HEK293T (cell line): ENCODE measurements at regions not wholly inside any gene's neighbourhood (a gene's known extent, or its start where the extent isn't known, plus 50 kb on each side); places are given as distances from the start of the nearest gene placed in this dataset.

Experiments
- BHLHE40 ChIP-seq: fragments of 450-650 bp; IDR thresholded peaks from 2 replicates; pipeline ENCODE4 v1.6.1; 2016; ENCODE audit warnings: mild to moderate bottlenecking, moderate library complexity, borderline replicate concordance
- CTBP1 ChIP-seq: fragments of 450-650 bp; IDR thresholded peaks from 2 replicates; pipeline ENCODE4 v1.6.1; 2016; ENCODE audit warnings: borderline replicate concordance
- ELF4 ChIP-seq: fragments of 450-650 bp; IDR thresholded peaks from 2 replicates; pipeline ENCODE4 v1.6.1; 2017; ENCODE audit warnings: antibody characterized with exemption
- FOXA1 ChIP-seq: fragments of 450-650 bp; IDR thresholded peaks from 2 replicates; pipeline ENCODE4 v1.6.1; 2016; ENCODE audit warnings: mild to moderate bottlenecking
- FOXK2 ChIP-seq: fragments of 450-650 bp; IDR thresholded peaks from 2 replicates; pipeline ENCODE4 v1.6.1; 2016; ENCODE audit warnings: mild to moderate bottlenecking
- FOXM1 ChIP-seq: fragments of 450-650 bp; IDR thresholded peaks from 2 replicates; pipeline ENCODE4 v1.6.1; 2017; ENCODE audit warnings: mild to moderate bottlenecking, borderline replicate concordance
- HDGF ChIP-seq: fragments of 450-650 bp; IDR thresholded peaks from 2 replicates; pipeline ENCODE4 v1.6.1; 2017; ENCODE audit warnings: antibody characterized with exemption, borderline replicate concordance
- L3MBTL2 ChIP-seq: fragments of 450-650 bp; conservative IDR thresholded peaks from 2 replicates; pipeline ENCODE4 v1.6.1; 2016; ENCODE audit warnings: mild to moderate bottlenecking
- NFRKB ChIP-seq: fragments of 450-650 bp; IDR thresholded peaks from 2 replicates; pipeline ENCODE4 v1.6.1; 2016; ENCODE audit warnings: mild to moderate bottlenecking, moderate library complexity
- SP1 ChIP-seq: fragments of 450-650 bp; IDR thresholded peaks from 2 replicates; pipeline ENCODE4 v1.6.1; 2017
- SUZ12 ChIP-seq: fragments of 450-650 bp; IDR thresholded peaks from 2 replicates; pipeline ENCODE4 v1.6.1; 2016; ENCODE audit warnings: mild to moderate bottlenecking
- ZNF384 ChIP-seq: fragments of 450-650 bp; IDR thresholded peaks from 2 replicates; pipeline ENCODE4 v1.6.1; 2016
- TF ChIP-seq, protein P1 (sequence below): fragments of 450-650 bp; IDR thresholded peaks from 2 replicates; pipeline ENCODE4 v1.6.1; 2016

DNA sequence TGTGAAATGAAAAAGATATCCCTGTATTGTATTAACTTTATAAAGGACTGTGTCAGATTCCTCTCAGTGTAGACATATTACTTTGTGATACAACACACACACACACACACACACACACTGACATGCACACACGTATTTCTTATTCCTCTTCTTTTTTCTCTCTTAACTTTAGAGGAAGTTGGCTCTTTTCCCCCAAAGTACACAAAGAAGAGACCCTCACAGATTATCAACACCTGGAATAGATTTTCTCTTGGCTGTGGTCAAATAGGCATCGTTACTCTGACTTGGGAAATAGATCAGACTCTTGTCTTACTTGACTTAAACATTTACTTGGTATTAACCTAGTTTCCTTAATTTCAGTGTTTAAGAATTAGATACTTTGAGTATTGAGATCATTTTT, 792.8 kb downstream of the ADGRL2 start:
- no peak for TF ChIP-seq FOXM1
- no peak for TF ChIP-seq BHLHE40
- TF ChIP-seq SP1: no peak
- TF ChIP-seq SUZ12: no peak
- no peak for TF ChIP-seq L3MBTL2
- no peak for TF ChIP-seq ELF4
- TF ChIP-seq ZNF384: no peak
- TF ChIP-seq HDGF: no peak
- no peak for TF ChIP-seq FOXA1
- no peak for TF ChIP-seq NFRKB
- no peak for TF ChIP-seq CTBP1
- no peak for TF ChIP-seq FOXK2
- TF ChIP-seq, protein P1, sequence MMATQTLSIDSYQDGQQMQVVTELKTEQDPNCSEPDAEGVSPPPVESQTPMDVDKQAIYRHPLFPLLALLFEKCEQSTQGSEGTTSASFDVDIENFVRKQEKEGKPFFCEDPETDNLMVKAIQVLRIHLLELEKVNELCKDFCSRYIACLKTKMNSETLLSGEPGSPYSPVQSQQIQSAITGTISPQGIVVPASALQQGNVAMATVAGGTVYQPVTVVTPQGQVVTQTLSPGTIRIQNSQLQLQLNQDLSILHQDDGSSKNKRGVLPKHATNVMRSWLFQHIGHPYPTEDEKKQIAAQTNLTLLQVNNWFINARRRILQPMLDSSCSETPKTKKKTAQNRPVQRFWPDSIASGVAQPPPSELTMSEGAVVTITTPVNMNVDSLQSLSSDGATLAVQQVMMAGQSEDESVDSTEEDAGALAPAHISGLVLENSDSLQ: no peak
